IPS-15b (cell line): ENCODE measurements at regions not wholly inside any gene's neighbourhood (a gene's known extent, or its start where the extent isn't known, plus 50 kb on each side); places are given as distances from the start of the nearest gene placed in this dataset.

ENCODE experiments used
- H3K27me3 ChIP-seq: one replicate; pipeline ENCODE4 v1.6.1; 2013; ENCODE audit warnings: low read length; ENCODE audit not compliant: control insufficient read depth, insufficient read depth
- H3K36me3 ChIP-seq: one replicate; pipeline ENCODE4 v1.6.1; 2013; ENCODE audit warnings: low read length; ENCODE audit not compliant: control insufficient read depth, insufficient read depth
- H3K4me1 ChIP-seq: one replicate; pipeline ENCODE4 v1.6.1; 2013; ENCODE audit warnings: mild to moderate bottlenecking, low read length; ENCODE audit not compliant: control insufficient read depth, insufficient read depth
- H3K4me3 ChIP-seq: one replicate; pipeline ENCODE4 v1.5.1; 2013; ENCODE audit warnings: low read depth, low read length
- H3K9ac ChIP-seq: one replicate; pipeline ENCODE4 v1.6.1; 2013; ENCODE audit warnings: low read depth, mild to moderate bottlenecking, low read length
- H3K9me3 ChIP-seq: one replicate; pipeline ENCODE4 v1.6.1; 2013; ENCODE audit warnings: mild to moderate bottlenecking, low read length; ENCODE audit not compliant: control insufficient read depth, insufficient read depth

DNA sequence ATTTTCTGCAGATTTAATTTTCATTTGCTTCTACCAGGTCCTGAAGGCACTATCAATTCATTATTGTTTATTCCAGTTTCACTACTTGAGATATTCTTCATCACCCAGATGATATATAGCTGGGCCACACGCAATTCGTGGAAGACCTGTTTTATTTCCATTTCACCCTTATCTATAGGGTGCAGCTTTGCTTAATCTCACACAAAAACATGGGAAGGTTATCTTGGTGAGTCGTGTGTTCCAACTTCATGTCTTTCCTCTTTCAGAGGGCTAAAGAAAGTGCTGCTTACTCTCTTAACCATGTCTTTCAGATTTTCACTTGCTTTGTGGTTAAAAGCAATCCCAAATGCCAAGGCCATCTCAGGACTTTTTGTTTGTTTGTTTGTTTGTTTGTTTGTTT lies 194.0 kb downstream of the SOD2 start:
- H3K9ac ChIP-seq, result no peak overlapping the region
- H3K9me3 ChIP-seq, result no peaks in the 10 kb centered on the region
- no peaks in the 10 kb centered on the region for H3K4me1 ChIP-seq
- H3K4me3 ChIP-seq, result no peak overlapping the region
- no peaks in the 10 kb centered on the region for H3K27me3 ChIP-seq
- no peaks in the 10 kb centered on the region for H3K36me3 ChIP-seq

GRCh38 chr6:159494586-159494972 lies 198.5 kb downstream of the SOD2 start:
- no peaks in the 10 kb centered on the region for H3K36me3 ChIP-seq
- no peak overlapping the region for H3K9ac ChIP-seq
- H3K4me3 ChIP-seq, result no peak overlapping the region
- H3K9me3 ChIP-seq, result no peaks in the 10 kb centered on the region
- H3K4me1 ChIP-seq, result no peaks in the 10 kb centered on the region
- no peaks in the 10 kb centered on the region for H3K27me3 ChIP-seq

- H3K9me3 ChIP-seq, result no peaks in the 10 kb centered on the region
- no peaks in the 10 kb centered on the region for H3K27me3 ChIP-seq
- H3K36me3 ChIP-seq, result no peaks in the 10 kb centered on the region
- H3K9ac ChIP-seq, result no peak overlapping the region
- H3K4me1 ChIP-seq, result no peaks in the 10 kb centered on the region
- H3K4me3 ChIP-seq, result no peak overlapping the region
These were observed 199.0 kb downstream of the SOD2 start for GRCh38 chr6:159493898-159494585.

GRCh38 chr6:159493231-159493897 lies 199.7 kb downstream of the SOD2 start:
- Histone ChIP-seq H3K9ac (no peak overlapping the region), H3K4me1 (no peaks in the 10 kb centered on the region), H3K4me3 (no peak overlapping the region), H3K9me3 (no peaks in the 10 kb centered on the region), H3K27me3 (no peaks in the 10 kb centered on the region), H3K36me3 (no peaks in the 10 kb centered on the region)

DNA sequence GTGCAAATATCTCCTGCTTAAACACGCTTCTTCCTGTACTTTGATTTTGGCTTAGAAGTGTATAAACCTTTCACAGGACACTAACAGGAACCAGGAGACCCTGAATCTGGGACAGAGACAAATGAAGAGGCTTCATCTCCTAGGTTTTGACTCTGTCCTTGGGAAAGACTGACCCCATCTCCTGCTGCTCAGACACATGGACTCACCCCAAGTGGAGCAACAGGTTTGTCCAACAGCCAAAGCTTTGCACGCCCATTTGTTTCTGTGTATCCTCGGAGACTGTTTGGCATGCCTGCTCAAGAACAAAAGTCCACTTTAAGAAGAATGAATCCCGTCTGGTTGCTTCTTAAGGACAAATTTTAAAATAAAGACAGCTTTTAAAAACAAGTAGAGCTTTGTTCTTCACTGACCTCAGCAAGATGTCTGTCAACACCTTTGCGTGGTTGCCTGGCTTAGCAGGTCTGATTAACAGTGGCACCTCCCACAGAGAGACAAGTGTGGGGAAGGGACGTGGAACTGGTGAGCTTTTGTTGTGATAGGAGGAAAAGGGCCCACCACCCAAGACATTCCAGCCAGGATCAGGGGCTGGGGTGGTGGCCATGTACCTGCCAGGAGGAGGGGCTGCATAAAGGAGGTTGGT lies 202.6 kb downstream of the SOD2 start:
- H3K36me3 ChIP-seq, result no peaks in the 10 kb centered on the region
- no peak overlapping the region for H3K4me3 ChIP-seq
- H3K4me1 ChIP-seq, result peaks cover 3% of the 10 kb centered on the region
- no peaks in the 10 kb centered on the region for H3K27me3 ChIP-seq
- H3K9me3 ChIP-seq, result no peaks in the 10 kb centered on the region
- no peak overlapping the region for H3K9ac ChIP-seq

DNA sequence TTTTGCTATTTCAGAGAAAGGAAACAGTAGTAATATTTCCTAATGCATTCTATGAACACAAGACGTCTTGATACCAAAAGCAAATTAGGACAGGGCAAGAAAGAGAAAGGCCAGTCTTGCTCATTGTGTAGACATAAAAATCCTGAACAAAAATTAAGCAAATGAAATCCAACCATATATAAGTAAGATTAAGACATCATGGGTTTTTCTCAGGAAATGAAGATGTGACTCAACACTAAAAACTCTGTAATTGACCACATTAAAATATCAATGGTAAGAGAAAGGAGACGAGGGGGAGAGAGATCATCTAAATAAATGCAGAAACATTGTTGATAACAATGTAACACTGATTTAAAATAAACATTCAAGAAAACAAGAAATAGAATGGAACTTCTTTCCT lies 205.4 kb downstream of the SOD2 start:
- H3K36me3 ChIP-seq, result no peaks in the 10 kb centered on the region
- no peak overlapping the region for H3K4me3 ChIP-seq
- H3K9me3 ChIP-seq, result no peaks in the 10 kb centered on the region
- no peak overlapping the region for H3K9ac ChIP-seq
- H3K4me1 ChIP-seq, result peaks cover 3% of the 10 kb centered on the region
- no peaks in the 10 kb centered on the region for H3K27me3 ChIP-seq

GRCh38 chr6:159483259-159483658 lies 209.8 kb downstream of the SOD2 start:
- no peak overlapping the region for H3K9ac ChIP-seq

DNA sequence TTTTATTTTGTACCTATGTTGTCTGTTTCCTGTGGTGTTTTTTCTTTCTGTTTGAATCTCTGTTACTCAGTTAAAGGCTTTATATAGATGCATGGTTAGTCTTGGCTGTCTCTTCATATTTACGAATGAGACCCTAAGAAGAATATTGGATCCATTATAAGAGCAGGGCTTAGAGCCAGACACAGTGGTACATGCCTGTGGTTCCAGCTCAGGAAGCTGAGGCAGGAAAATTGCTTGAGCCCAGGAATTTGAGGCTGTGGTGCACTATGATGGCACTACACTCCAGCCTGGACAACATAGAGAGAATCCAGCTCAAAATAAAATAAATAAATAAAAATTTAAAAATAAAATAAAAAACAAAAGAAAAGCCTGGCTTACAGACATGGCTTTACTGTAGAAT lies 211.1 kb downstream of the SOD2 start:
- H3K9me3 ChIP-seq, result no peaks in the 10 kb centered on the region
- no peaks in the 10 kb centered on the region for H3K36me3 ChIP-seq
- H3K9ac ChIP-seq, result no peak overlapping the region

More at GRCh38 chr6:159483259-159483658, 209.8 kb downstream of the SOD2 start:
- Histone ChIP-seq H3K36me3 (no peaks in the 10 kb centered on the region), H3K4me3 (no peak overlapping the region), H3K9me3 (no peaks in the 10 kb centered on the region), H3K27me3 (no peaks in the 10 kb centered on the region), H3K4me1 (peaks cover 3% of the 10 kb centered on the region)

DNA sequence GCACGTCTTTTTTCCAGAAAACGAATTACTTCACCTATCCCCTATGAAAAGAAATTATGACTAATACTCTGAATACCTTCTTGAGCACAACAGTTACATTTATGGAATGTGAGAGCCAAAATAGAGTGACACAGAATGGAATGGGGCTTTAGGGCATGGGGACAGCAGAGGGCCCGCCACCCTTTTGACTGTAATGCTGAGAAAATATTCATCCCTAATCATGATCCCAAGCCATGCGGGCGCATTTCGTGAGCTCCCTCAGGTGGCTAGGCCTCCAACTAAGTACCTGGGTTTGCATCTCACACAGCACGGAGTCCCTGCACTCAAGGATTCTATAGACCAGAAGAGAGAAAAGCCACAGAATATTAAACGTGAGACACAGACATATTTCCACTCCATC lies 212.6 kb downstream of the SOD2 start:
- H3K4me3 ChIP-seq, result no peak overlapping the region
- no peaks in the 10 kb centered on the region for H3K4me1 ChIP-seq
- no peaks in the 10 kb centered on the region for H3K36me3 ChIP-seq
- no peaks in the 10 kb centered on the region for H3K27me3 ChIP-seq
- no peaks in the 10 kb centered on the region for H3K9me3 ChIP-seq
- no peak overlapping the region for H3K9ac ChIP-seq

More for the DNA sequence above, 211.1 kb downstream of the SOD2 start:
- no peaks in the 10 kb centered on the region for H3K27me3 ChIP-seq
- H3K4me1 ChIP-seq, result no peaks in the 10 kb centered on the region
- no peak overlapping the region for H3K4me3 ChIP-seq

DNA sequence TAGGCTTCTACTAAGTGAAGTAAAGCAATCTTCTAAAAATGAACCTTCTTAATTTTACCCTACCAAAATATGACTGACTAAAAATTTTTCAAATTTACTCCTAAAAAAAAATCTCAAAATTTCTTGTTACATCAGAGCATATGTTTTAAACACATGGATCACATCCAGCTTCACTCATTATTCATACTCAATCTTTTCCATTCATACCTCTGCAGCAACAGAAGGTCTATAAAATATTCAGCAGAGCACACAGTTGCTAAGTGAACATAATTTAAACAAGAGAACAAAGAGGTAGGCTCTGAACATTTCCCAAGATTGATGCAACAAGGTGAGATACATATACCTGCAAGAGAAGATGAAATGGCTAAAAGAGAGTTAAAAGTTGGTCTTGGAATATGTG lies 213.9 kb downstream of the SOD2 start:
- no peak overlapping the region for H3K9ac ChIP-seq
- no peaks in the 10 kb centered on the region for H3K4me1 ChIP-seq
- no peaks in the 10 kb centered on the region for H3K27me3 ChIP-seq
- H3K36me3 ChIP-seq, result no peaks in the 10 kb centered on the region
- H3K9me3 ChIP-seq, result no peaks in the 10 kb centered on the region
- H3K4me3 ChIP-seq, result no peak overlapping the region

- H3K27me3 ChIP-seq, result no peaks in the 10 kb centered on the region
- H3K9ac ChIP-seq, result no peak overlapping the region
- H3K36me3 ChIP-seq, result no peaks in the 10 kb centered on the region
- H3K4me3 ChIP-seq, result no peak overlapping the region
- H3K4me1 ChIP-seq, result no peaks in the 10 kb centered on the region
- H3K9me3 ChIP-seq, result no peaks in the 10 kb centered on the region
These were observed 219.4 kb downstream of the SOD2 start for GRCh38 chr6:159473475-159474263.
